KOPT-K1 (cell line): ENCODE measurements at regions not wholly inside any gene's neighbourhood (a gene's known extent, or its start where the extent isn't known, plus 50 kb on each side); places are given as distances from the start of the nearest gene placed in this dataset.
"Not testable (repeated sequence)": the region's sequence is repeated elsewhere in the genome, so short reads cannot be mapped to it uniquely, and the experiment has no call there.

ENCODE experiments used
- H3K27ac ChIP-seq: fragments of 200-600 bp; sonication (generic); 2 replicates; pipeline ENCODE4 v1.5.1; 2016; ENCODE audit warnings: antibody characterized with exemption, mild to moderate bottlenecking, low read depth, low read length; ENCODE audit not compliant: poor library complexity, severe bottlenecking
- H3K36me3 ChIP-seq: fragments of 200-600 bp; sonication (generic); 2 replicates; pipeline ENCODE4 v1.5.1; 2017; ENCODE audit warnings: antibody characterized with exemption, mild to moderate bottlenecking, low read length, moderate library complexity; ENCODE audit not compliant: insufficient read depth
- H3K9me3 ChIP-seq: fragments of 200-600 bp; sonication (generic); 2 replicates; pipeline ENCODE4 v1.5.1; 2017; ENCODE audit warnings: antibody characterized with exemption, low read length, mild to moderate bottlenecking; ENCODE audit not compliant: insufficient read depth, poor library complexity, severe bottlenecking

- H3K9me3 ChIP-seq, result no peaks in the 10 kb centered on the region
- H3K36me3 ChIP-seq, result no peaks in the 10 kb centered on the region
- H3K27ac ChIP-seq, result no peak overlapping the region
Measured at GRCh38 chr10:11691319-11691755, 50.8 kb upstream of the ECHDC3 start.

- Histone ChIP-seq H3K27ac (no peak overlapping the region), H3K9me3 (no peaks in the 10 kb centered on the region), H3K36me3 (no peaks in the 10 kb centered on the region)
Measured at GRCh38 chr10:11689945-11690736, 52.0 kb upstream of the ECHDC3 start.

GRCh38 chr10:11688448-11688795, 53.8 kb upstream of the ECHDC3 start:
- not testable (repeated sequence) for H3K9me3 ChIP-seq, H3K36me3 ChIP-seq, H3K27ac ChIP-seq

- Histone ChIP-seq H3K27ac (no peak overlapping the region), H3K9me3 (no peaks in the 10 kb centered on the region), H3K36me3 (no peaks in the 10 kb centered on the region)
Measured at GRCh38 chr10:11687779-11688447, 54.3 kb upstream of the ECHDC3 start.

GRCh38 chr10:11687357-11687771, 54.8 kb upstream of the ECHDC3 start:
- Histone ChIP-seq H3K9me3 (no peaks in the 10 kb centered on the region), H3K27ac (no peak overlapping the region), H3K36me3 (no peaks in the 10 kb centered on the region)

GRCh38 chr10:11685787-11686218, 56.4 kb upstream of the ECHDC3 start:
- Histone ChIP-seq H3K36me3 (no peaks in the 10 kb centered on the region), H3K9me3 (no peaks in the 10 kb centered on the region), H3K27ac (peak overlapping the region; percentile 75)

- H3K27ac ChIP-seq, result peak overlapping the region; percentile 75
- H3K9me3 ChIP-seq, result no peaks in the 10 kb centered on the region
- no peaks in the 10 kb centered on the region for H3K36me3 ChIP-seq
Measured at GRCh38 chr10:11684717-11685645, 57.2 kb upstream of the ECHDC3 start.

GRCh38 chr10:11684341-11684716, 57.9 kb upstream of the ECHDC3 start:
- not testable (repeated sequence) for H3K9me3 ChIP-seq, H3K36me3 ChIP-seq
- peak overlapping the region; percentile 75 for H3K27ac ChIP-seq

- Histone ChIP-seq H3K27ac (peak overlapping the region; percentile 75), H3K36me3 (no peaks in the 10 kb centered on the region), H3K9me3 (no peaks in the 10 kb centered on the region)
Measured at GRCh38 chr10:11683529-11684320, 58.5 kb upstream of the ECHDC3 start.

GRCh38 chr10:11682851-11683250, 59.3 kb upstream of the ECHDC3 start:
- no peaks in the 10 kb centered on the region for H3K9me3 ChIP-seq
- H3K36me3 ChIP-seq, result no peaks in the 10 kb centered on the region
- H3K27ac ChIP-seq, result no peak overlapping the region

GRCh38 chr10:11682267-11682683, 59.9 kb upstream of the ECHDC3 start:
- H3K9me3 ChIP-seq, result no peaks in the 10 kb centered on the region
- no peak overlapping the region for H3K27ac ChIP-seq

GRCh38 chr10:11680496-11680895, 61.7 kb upstream of the ECHDC3 start:
- no peaks in the 10 kb centered on the region for H3K36me3 ChIP-seq
- H3K9me3 ChIP-seq, result no peaks in the 10 kb centered on the region
- no peak overlapping the region for H3K27ac ChIP-seq

More at GRCh38 chr10:11682267-11682683, 59.9 kb upstream of the ECHDC3 start:
- H3K36me3 ChIP-seq, result no peaks in the 10 kb centered on the region

- Histone ChIP-seq H3K27ac (no peak overlapping the region), H3K36me3 (no peaks in the 10 kb centered on the region), H3K9me3 (no peaks in the 10 kb centered on the region)
Measured at GRCh38 chr10:11679946-11680345, 62.2 kb upstream of the ECHDC3 start.

- H3K36me3 ChIP-seq, result no peaks in the 10 kb centered on the region
- H3K27ac ChIP-seq, result no peak overlapping the region
- no peaks in the 10 kb centered on the region for H3K9me3 ChIP-seq
Measured at GRCh38 chr10:11678074-11678793, 63.9 kb upstream of the ECHDC3 start.
